ENCODE measurements at regions not wholly inside any gene's neighbourhood (a gene's known extent, or its start where the extent isn't known, plus 50 kb on each side); places are given as distances from the start of the nearest gene placed in this dataset.

DNA sequence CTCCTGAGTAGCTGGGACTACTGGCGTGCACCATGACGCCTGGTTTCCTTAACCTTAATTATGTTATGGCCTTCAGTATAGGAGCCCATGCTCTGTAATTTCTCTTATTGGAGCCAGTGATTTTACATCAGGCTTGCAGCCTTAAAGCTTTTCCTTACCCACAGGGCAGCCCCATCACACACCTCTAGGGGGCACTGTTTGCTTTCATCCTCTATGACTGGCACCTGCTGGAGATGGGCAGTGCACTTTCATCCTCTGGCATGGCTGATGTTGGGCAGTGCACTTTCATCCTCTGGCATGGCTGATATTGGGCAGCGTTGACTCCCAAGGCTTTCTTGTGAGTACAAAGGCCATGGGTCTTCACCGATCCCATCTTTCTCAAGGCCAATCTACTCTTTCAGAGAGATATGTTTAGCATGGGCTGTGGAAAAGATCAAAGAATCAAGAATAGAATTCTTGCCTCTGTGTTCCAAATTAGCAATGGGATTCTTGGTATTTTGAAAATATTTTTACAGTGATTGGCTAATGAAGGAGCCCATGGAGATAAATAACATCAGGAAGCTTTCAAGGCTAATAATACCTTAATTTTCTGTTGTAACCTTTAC is 80.7 kb upstream of the MEX3C start:
- Histone ChIP-seq H3K9ac (ENCODE audit: low read depth, low read length) (no peak overlapping the region), H3K27me3 (ENCODE audit: insufficient read depth, low read length, poor library complexity) (peaks cover 5% of the 10 kb centered on the region), H3K4me3 (ENCODE audit: low read depth in 1 of 2, low read length in 2 of 2) (no peak overlapping the region), H2AFZ (ENCODE audit: low read depth, low read length) (no peak overlapping the region), H3K4me1 (ENCODE audit: insufficient read depth, low read length) (no peaks in the 10 kb centered on the region), H3K79me2 (ENCODE audit: insufficient read depth, low read length) (no peaks in the 10 kb centered on the region), H3K4me2 (ENCODE audit: insufficient read depth, low read length) (no peak overlapping the region), H3K9me3 (ENCODE audit: insufficient read depth, low read length, severe bottlenecking) (no peaks in the 10 kb centered on the region), H3K27ac (ENCODE audit: low read length) (no peak overlapping the region), H4K20me1 (ENCODE audit: insufficient read depth, low read length) (no peaks in the 10 kb centered on the region), H3K36me3 (ENCODE audit: insufficient read depth, low read length) (no peaks in the 10 kb centered on the region)
- peak; percentile 53 for DNase-seq
- no peak for TF ChIP-seq EZH2 (IDR thresholded peaks at IDR 0.05; ENCODE audit: borderline replicate concordance, low read depth, low read length, severe bottlenecking)
- TF ChIP-seq, protein P1, sequence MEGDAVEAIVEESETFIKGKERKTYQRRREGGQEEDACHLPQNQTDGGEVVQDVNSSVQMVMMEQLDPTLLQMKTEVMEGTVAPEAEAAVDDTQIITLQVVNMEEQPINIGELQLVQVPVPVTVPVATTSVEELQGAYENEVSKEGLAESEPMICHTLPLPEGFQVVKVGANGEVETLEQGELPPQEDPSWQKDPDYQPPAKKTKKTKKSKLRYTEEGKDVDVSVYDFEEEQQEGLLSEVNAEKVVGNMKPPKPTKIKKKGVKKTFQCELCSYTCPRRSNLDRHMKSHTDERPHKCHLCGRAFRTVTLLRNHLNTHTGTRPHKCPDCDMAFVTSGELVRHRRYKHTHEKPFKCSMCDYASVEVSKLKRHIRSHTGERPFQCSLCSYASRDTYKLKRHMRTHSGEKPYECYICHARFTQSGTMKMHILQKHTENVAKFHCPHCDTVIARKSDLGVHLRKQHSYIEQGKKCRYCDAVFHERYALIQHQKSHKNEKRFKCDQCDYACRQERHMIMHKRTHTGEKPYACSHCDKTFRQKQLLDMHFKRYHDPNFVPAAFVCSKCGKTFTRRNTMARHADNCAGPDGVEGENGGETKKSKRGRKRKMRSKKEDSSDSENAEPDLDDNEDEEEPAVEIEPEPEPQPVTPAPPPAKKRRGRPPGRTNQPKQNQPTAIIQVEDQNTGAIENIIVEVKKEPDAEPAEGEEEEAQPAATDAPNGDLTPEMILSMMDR (IDR thresholded peaks at IDR 0.05; ENCODE audit: borderline replicate concordance, extremely low read depth, low read length, poor library complexity, severe bottlenecking): peak; percentile 80
- peak; percentile 77 for ATAC-seq (ENCODE audit: insufficient read depth, low read depth)

DNA sequence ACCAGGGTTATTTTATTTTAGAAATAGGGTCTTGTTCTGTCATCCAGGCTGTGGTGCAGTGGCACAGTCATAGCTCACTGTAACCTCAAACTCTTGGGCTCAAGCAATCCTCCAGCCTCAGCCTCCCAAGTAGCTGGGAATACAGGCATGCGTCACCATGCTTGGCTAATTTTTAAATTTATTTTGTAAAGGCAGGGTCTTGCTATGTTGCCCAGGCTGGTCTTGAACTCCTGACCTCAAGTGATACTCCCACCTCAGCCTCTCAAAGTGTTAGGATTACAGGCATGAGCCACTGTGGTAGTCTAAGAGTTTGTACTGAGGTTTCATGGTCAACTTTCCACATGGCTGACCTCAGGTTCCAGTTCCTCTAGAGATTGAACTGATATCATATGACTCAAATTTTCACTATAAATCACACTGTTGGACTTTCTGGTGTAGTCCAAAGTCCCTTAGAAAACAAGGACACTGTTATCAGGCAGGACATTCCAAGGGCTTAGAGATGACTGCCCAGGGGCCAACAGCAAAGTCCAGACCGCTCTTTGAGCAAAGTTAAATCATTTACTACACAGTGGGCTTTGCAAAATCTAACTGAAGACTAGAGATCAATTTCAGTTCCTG is 82.0 kb upstream of the MEX3C start:
- H3K27me3 ChIP-seq (ENCODE audit: insufficient read depth, low read length, poor library complexity): peaks cover 5% of the 10 kb centered on the region
- no peak overlapping the region for H3K4me2 ChIP-seq (ENCODE audit: insufficient read depth, low read length)
- no peaks in the 10 kb centered on the region for H3K4me1 ChIP-seq (ENCODE audit: insufficient read depth, low read length)
- DNase-seq (no peak), ATAC-seq (ENCODE audit: insufficient read depth, low read depth) (no peak)
- H3K9me3 ChIP-seq (ENCODE audit: insufficient read depth, low read length, severe bottlenecking): no peaks in the 10 kb centered on the region
- no peak overlapping the region for H2AFZ ChIP-seq (ENCODE audit: low read depth, low read length)
- no peaks in the 10 kb centered on the region for H4K20me1 ChIP-seq (ENCODE audit: insufficient read depth, low read length)
- H3K4me3 ChIP-seq (ENCODE audit: low read depth in 1 of 2, low read length in 2 of 2): no peak overlapping the region
- no peaks in the 10 kb centered on the region for H3K36me3 ChIP-seq (ENCODE audit: insufficient read depth, low read length)
- TF ChIP-seq, protein P1 (IDR thresholded peaks at IDR 0.05; ENCODE audit: borderline replicate concordance, extremely low read depth, low read length, poor library complexity, severe bottlenecking): no peak
- no peak for TF ChIP-seq EZH2 (IDR thresholded peaks at IDR 0.05; ENCODE audit: borderline replicate concordance, low read depth, low read length, severe bottlenecking)
- H3K9ac ChIP-seq (ENCODE audit: low read depth, low read length): no peak overlapping the region
- no peaks in the 10 kb centered on the region for H3K79me2 ChIP-seq (ENCODE audit: insufficient read depth, low read length)
- H3K27ac ChIP-seq (ENCODE audit: low read length): no peak overlapping the region

DNA sequence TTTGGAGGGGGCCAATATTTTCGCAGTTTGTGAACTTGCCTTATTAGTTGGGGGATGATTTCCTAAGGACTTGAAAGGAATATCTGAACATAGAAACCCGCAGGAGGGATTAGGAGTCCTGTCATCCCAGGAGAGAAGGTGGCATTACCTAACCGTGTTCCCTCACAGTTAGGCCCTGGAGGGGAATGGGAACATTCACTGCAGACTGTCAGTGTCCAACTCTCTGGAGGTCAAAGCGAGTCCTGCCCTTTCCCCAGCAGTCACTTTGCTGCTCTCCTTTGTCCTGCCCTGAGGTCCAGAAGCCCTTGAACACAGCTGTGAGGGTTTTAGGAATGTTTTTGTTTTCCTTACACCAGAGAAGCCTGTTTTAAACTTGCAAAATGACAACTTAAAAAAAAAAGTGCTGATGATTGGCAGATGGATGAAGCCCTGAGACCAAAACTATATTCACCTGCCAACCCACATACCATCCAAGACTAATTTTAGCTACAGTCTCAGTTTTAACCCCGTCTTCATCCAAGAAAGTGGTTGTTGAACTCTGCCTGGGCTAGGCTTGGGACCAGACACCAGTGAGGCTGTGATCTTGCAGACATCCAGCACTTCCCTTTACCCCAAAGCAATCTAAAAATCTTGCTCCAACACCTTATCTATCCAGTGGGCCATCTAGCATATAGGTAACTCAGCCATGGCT is 90.5 kb upstream of the MEX3C start:
- ATAC-seq (ENCODE audit: insufficient read depth, low read depth) (no peak), DNase-seq (no peak)
- H3K27me3 ChIP-seq (ENCODE audit: insufficient read depth, low read length, poor library complexity): no peaks in the 10 kb centered on the region
- no peaks in the 10 kb centered on the region for H3K4me1 ChIP-seq (ENCODE audit: insufficient read depth, low read length)
- no peaks in the 10 kb centered on the region for H3K36me3 ChIP-seq (ENCODE audit: insufficient read depth, low read length)
- no peak overlapping the region for H3K4me2 ChIP-seq (ENCODE audit: insufficient read depth, low read length)
- H3K9ac ChIP-seq (ENCODE audit: low read depth, low read length): no peak overlapping the region
- no peak for TF ChIP-seq EZH2 (IDR thresholded peaks at IDR 0.05; ENCODE audit: borderline replicate concordance, low read depth, low read length, severe bottlenecking)
- TF ChIP-seq, protein P1 (IDR thresholded peaks at IDR 0.05; ENCODE audit: borderline replicate concordance, extremely low read depth, low read length, poor library complexity, severe bottlenecking): no peak
- H3K4me3 ChIP-seq (ENCODE audit: low read depth in 1 of 2, low read length in 2 of 2): no peak overlapping the region
- H2AFZ ChIP-seq (ENCODE audit: low read depth, low read length): no peak overlapping the region
- no peaks in the 10 kb centered on the region for H3K9me3 ChIP-seq (ENCODE audit: insufficient read depth, low read length, severe bottlenecking)
- no peaks in the 10 kb centered on the region for H4K20me1 ChIP-seq (ENCODE audit: insufficient read depth, low read length)
- H3K27ac ChIP-seq (ENCODE audit: low read length): no peak overlapping the region
- H3K79me2 ChIP-seq (ENCODE audit: insufficient read depth, low read length): no peaks in the 10 kb centered on the region
